GM19193 (cell line): ENCODE measurements at regions not wholly inside any gene's neighbourhood (a gene's known extent, or its start where the extent isn't known, plus 50 kb on each side); places are given as distances from the start of the nearest gene placed in this dataset.

Experiments used
- POLR2A ChIP-seq: IDR thresholded peaks from 4 replicates; pipeline ENCODE4 v1.6.1; 2011; ENCODE audit not compliant: insufficient read depth, insufficient read length; ENCODE audit errors: extremely low read depth

- peak; percentile 56 for TF ChIP-seq POLR2A
These were observed 127.9 kb downstream of the EVA1A start for GRCh38 chr2:75432761-75433361.

GRCh38 chr2:75431763-75432162 lies 129.0 kb downstream of the EVA1A start:
- TF ChIP-seq POLR2A = no peak

- TF ChIP-seq POLR2A = no peak
These were observed 129.5 kb downstream of the EVA1A start for GRCh38 chr2:75431276-75431675.

- no peak for TF ChIP-seq POLR2A
These were observed 131.9 kb downstream of the EVA1A start for GRCh38 chr2:75428646-75429443.

DNA sequence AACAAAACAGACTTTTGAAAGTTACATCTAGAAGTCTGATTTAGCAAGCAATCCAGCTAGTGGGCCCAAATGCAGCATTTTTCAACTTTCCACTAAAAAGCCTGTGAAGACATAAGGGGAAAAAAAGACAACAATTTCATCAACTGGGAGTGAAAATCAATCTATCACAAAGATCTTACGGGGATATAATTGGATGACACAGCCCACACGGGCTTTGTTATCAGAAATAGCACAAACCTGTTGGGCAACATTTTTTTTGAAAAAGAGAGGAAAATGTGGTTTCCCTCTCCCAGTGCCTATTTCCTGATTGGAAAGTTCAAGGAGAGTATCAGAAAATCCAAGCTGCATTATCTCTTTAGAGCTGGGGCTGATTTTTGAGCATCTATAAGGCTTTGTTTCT lies 132.7 kb downstream of the EVA1A start:
- no peak for TF ChIP-seq POLR2A

GRCh38 chr2:75424936-75425619 lies 135.7 kb downstream of the EVA1A start:
- no peak for TF ChIP-seq POLR2A

DNA sequence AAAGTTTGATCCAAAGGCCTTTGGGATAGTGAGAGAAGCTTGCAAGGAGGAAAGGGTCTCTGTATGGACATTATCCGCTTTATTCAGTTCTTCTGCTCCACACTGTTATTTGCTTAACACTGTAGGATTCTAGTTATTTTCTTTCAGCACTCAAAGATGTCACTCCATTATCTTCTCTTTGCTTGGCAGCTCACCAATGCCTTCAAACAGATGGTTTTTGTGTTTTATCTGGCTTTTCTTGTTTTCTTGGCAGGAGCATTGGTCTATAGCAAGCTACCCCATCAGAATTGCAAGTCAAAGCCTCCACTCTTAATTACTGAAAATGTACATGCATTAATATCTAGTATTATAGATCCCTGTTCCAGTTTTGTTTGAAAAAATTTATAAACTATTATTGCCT lies 138.8 kb downstream of the EVA1A start:
- TF ChIP-seq POLR2A = no peak

DNA sequence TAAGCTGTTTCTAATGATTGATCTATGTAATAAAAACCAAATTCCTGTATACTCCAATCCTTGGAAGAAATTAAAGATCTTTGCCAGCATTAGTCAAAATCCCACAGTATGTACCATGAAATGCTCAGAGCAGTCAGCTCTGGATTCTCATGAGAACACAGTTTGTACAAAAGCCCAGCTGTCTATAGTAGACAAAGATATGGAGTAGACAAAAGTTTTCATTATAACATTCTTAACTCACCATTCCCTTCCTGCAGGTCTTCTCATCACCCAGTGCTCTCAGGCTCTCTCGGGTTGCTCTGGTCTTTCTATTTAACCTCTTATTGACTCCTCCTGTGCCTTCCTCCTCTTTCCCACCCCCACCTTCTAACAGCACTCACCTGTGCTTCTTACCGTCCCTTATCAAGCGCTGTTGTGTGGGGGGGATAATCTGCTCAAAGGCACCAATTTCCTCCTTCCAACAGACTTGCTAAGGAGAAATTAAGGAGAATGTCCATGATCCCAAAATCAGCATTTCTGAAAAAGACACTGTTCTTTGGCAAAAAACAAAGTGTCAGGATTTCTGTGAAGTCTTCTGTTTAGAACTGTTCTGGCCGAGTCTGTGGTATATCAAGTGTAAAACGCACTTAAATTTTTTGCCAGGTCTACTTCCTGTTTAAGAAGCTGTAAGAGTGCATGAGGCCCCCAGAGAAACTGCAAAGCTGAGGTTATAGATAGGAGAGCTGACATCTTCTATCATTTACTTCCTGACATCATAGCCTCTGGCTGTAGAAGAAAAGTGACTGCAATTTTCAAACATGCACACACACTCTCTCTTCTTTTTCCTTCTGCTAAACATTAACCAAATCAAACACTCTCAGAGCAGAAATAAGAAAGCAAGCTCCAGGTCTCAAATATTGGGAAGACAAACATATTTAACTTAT lies 144.1 kb downstream of the EVA1A start:
- no peak for TF ChIP-seq POLR2A

GRCh38 chr2:75415731-75416130 lies 145.0 kb downstream of the EVA1A start:
- TF ChIP-seq POLR2A = no peak

- no peak for TF ChIP-seq POLR2A
These were observed 145.6 kb downstream of the EVA1A start for GRCh38 chr2:75415111-75415626.

- TF ChIP-seq POLR2A = no peak
These were observed 149.2 kb downstream of the EVA1A start for GRCh38 chr2:75411574-75411973.

GRCh38 chr2:75410702-75411101 lies 150.0 kb downstream of the EVA1A start:
- TF ChIP-seq POLR2A = no peak

DNA sequence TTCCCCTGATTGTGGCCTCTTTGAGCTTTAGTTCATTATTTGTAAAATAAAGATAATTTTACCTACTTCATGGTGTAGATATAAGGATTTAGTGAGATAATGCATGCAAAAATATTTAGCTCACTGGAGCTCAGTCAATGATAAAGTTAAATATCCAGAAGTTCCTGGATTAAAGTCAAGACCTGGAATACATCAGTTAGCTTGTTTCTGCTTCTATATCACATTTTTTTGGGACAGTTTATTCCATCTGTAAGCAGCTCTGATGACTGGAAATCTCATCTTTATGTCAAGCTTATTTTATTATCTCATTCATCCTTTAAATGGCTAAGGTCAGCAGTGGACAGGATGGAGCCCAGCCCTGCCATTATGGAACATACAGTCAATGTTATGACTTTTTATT lies 152.0 kb downstream of the EVA1A start:
- no peak for TF ChIP-seq POLR2A

- TF ChIP-seq POLR2A = no peak
These were observed 153.7 kb downstream of the EVA1A start for GRCh38 chr2:75407038-75407530.
